HFFc6 (cell line): ENCODE measurements at regions not wholly inside any gene's neighbourhood (a gene's known extent, or its start where the extent isn't known, plus 50 kb on each side); places are given as distances from the start of the nearest gene placed in this dataset.

Experiments used
- DNase-seq: peaks from one replicate; pipeline ENCODE4 v3.0.0-alpha.2; 2018
- H3K27ac Mint-ChIP-seq: 2 replicates; pipeline ENCODE4 v1.8.0; 2020; ENCODE audit warnings: mild to moderate bottlenecking, mixed read lengths
- H3K27me3 Mint-ChIP-seq: 2 replicates; pipeline ENCODE4 v1.8.0; 2021; ENCODE audit warnings: mild to moderate bottlenecking, moderate library complexity, mixed read lengths; ENCODE audit not compliant: insufficient read depth
- H3K36me3 Mint-ChIP-seq: 2 replicates; pipeline ENCODE4 v1.8.0; 2021; ENCODE audit warnings: low read depth, mixed read lengths
- H3K4me1 Mint-ChIP-seq: 2 replicates; pipeline ENCODE4 v1.8.0; 2020; ENCODE audit warnings: low read depth, mixed read lengths
- H3K4me3 Mint-ChIP-seq: 2 replicates; pipeline ENCODE4 v1.8.0; 2020; ENCODE audit warnings: mild to moderate bottlenecking, moderate library complexity, mixed read lengths
- H3K9me3 Mint-ChIP-seq: 2 replicates; pipeline ENCODE4 v1.8.0; 2020; ENCODE audit warnings: mild to moderate bottlenecking, mixed read lengths
- CTCF ChIP-seq: fragments of 200-600 bp; sonication (generic); IDR thresholded peaks from 2 replicates; pipeline ENCODE4 v1.5.0; 2021; ENCODE audit warnings: antibody characterized with exemption, mild to moderate bottlenecking

DNA sequence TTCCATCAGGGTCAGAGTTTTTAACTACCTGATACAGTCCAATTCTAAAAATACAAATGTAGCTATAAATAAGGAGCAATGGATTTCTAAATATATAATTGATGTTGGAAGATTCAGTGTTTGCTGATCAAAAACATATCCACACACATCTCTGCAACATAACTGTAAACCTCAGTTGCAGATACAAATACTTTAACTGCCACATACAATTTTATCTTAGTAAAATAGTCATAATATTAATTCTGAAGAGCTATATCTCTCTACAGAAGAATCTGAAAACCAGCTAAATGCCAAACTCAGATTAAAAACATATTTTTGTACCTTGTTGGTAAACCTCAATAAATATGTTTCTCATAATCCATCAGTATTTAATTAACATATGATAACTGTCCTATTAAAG is 674.3 kb upstream of the INTU start:
- H3K27ac Mint-ChIP-seq: no peak overlapping the region
- TF ChIP-seq CTCF: no peak
- H3K36me3 Mint-ChIP-seq: no peaks in the 10 kb centered on the region
- no peaks in the 10 kb centered on the region for H3K27me3 Mint-ChIP-seq
- no peaks in the 10 kb centered on the region for H3K9me3 Mint-ChIP-seq
- no peak overlapping the region for H3K4me3 Mint-ChIP-seq
- no peak for DNase-seq
- 0 out of 2 replicates have a peak, but pooled peaks cover 5% of the 10 kb centered on the region for H3K4me1 Mint-ChIP-seq

DNA sequence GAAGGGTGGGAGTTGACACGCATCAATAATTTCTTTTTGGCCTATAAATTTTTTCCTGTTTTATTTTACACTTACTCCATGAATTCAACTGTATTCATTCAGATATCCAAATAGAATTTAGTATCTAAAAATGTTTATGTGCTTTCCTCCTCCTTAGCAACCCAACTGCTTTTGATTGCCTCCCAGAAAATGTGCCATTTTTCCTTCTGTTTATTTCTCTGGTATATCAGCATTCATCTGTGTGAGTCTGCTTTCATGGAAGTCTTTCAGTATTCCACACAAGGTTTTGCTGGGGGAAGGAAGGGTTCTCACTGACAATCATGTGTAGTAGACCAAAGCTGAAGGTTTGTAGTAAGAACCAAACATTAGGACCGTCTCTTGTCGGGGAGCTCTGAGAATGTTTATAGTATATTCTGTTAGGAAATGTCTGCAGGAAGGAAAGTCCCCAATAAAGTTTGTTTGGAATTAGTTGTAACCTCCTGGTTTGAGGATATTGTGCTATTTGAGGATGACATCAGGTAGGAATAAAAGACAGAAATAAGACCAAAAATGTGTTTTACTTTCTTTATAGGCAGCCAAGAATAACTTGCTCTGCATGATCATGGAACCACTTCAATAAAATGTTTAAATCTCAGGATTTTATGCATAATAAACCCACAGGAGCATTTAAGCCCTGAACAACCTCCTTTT is 673.6 kb upstream of the INTU start:
- TF ChIP-seq CTCF: no peak
- Mint-ChIP-seq H3K36me3 (no peaks in the 10 kb centered on the region), H3K4me3 (no peak overlapping the region), H3K27me3 (no peaks in the 10 kb centered on the region), H3K27ac (no peak overlapping the region), H3K4me1 (0 out of 2 replicates have a peak, but pooled peaks cover 5% of the 10 kb centered on the region), H3K9me3 (no peaks in the 10 kb centered on the region)
- DNase-seq: no peak

DNA sequence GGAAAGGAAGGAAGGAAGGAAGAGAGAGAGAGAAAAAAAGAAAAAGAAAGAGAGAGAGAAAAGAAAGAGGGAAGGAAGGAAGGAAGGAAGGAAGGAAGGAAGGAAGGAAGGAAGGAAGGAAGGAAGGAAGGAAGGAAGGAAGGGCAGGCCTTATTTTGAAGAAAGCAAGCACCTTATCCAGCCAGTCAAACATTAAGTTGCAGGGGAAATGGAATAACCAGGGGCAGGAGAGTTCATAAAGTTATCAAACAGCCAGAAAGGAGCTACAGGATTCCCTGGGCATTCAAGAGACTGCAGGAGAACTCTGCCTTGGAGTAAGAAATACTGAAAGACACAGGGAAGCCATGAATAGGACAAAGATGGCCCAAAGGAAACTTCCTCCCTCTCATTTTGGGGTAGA is 672.0 kb upstream of the INTU start:
- Mint-ChIP-seq H3K4me3 (no peak overlapping the region), H3K27ac (no peak overlapping the region), H3K9me3 (no peaks in the 10 kb centered on the region), H3K4me1 (0 out of 2 replicates have a peak, but pooled peaks cover 5% of the 10 kb centered on the region), H3K36me3 (no peaks in the 10 kb centered on the region), H3K27me3 (no peaks in the 10 kb centered on the region)
- no peak for TF ChIP-seq CTCF
- DNase-seq: no peak

DNA sequence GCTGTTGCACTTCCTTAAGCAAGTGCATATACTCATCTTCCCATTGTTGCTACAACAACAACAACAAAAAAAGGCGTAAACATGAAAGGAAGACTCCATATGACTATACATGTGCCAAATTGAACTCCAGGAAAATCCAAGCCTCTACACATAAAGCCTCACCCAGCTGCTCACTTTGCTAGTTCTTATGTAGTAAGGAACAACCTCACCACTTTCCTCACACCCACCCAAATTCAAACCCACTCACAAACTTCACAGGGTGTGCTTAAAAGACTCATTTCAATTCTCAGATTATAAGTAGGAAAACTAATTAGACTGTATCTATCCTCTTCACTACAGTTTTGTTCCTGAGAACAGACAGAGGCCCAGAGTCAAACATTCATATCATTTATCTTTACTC is 671.1 kb upstream of the INTU start:
- H3K27me3 Mint-ChIP-seq: no peaks in the 10 kb centered on the region
- DNase-seq: no peak
- no peak overlapping the region for H3K4me3 Mint-ChIP-seq
- H3K36me3 Mint-ChIP-seq: no peaks in the 10 kb centered on the region
- H3K27ac Mint-ChIP-seq: no peak overlapping the region
- 0 out of 2 replicates have a peak, but pooled peaks cover 5% of the 10 kb centered on the region for H3K4me1 Mint-ChIP-seq
- no peaks in the 10 kb centered on the region for H3K9me3 Mint-ChIP-seq
- no peak for TF ChIP-seq CTCF

- Mint-ChIP-seq H3K27ac (no peak overlapping the region), H3K4me1 (no peaks in the 10 kb centered on the region), H3K36me3 (no peaks in the 10 kb centered on the region), H3K27me3 (no peaks in the 10 kb centered on the region), H3K9me3 (no peaks in the 10 kb centered on the region), H3K4me3 (no peak overlapping the region)
- TF ChIP-seq CTCF: no peak
- no peak for DNase-seq
Measured at GRCh38 chr4:126965877-126966276, 666.9 kb upstream of the INTU start.
